HepG2 (cell line): ENCODE measurements at regions not wholly inside any gene's neighbourhood (a gene's known extent, or its start where the extent isn't known, plus 50 kb on each side); places are given as distances from the start of the nearest gene placed in this dataset.

Experiments
- KLF11 ChIP-seq: IDR thresholded peaks from 2 replicates; pipeline ENCODE4 v1.6.1; 2016; ENCODE audit warnings: missing compliant biosample characterization
- ZNF136 ChIP-seq: sonication (generic); formaldehyde crosslinking; IDR thresholded peaks from 2 replicates; pipeline ENCODE4 v1.8.1; 2022; ENCODE audit warnings: low read depth, mild to moderate bottlenecking, moderate library complexity, missing genetic modification reagents
- ZNF20 ChIP-seq: sonication (generic); formaldehyde crosslinking; IDR thresholded peaks from 2 replicates; pipeline ENCODE4 v1.4.0; 2020; ENCODE audit warnings: mild to moderate bottlenecking, moderate library complexity, missing genetic modification reagents
- TF ChIP-seq, protein P1 (sequence below): sonication (generic); formaldehyde crosslinking; conservative IDR thresholded peaks from 2 replicates; pipeline ENCODE4 v1.8.1; 2023; ENCODE audit warnings: missing genetic modification reagents
- TF ChIP-seq, protein P2 (sequence below): sonication (generic); formaldehyde crosslinking; IDR thresholded peaks from 2 replicates; pipeline ENCODE4 v1.5.0; 2020; ENCODE audit warnings: mild to moderate bottlenecking, missing genetic modification reagents, moderate library complexity
- TF ChIP-seq, protein P3 (sequence below): sonication (generic); formaldehyde crosslinking; IDR thresholded peaks from 2 replicates; pipeline ENCODE4 v1.4.0; 2020; ENCODE audit warnings: missing genetic modification reagents
- TF ChIP-seq, protein P4 (sequence below): sonication (generic); formaldehyde crosslinking; IDR thresholded peaks from 2 replicates; pipeline ENCODE4 v1.4.0; 2020; ENCODE audit warnings: low read depth, mild to moderate bottlenecking, missing genetic modification reagents

DNA sequence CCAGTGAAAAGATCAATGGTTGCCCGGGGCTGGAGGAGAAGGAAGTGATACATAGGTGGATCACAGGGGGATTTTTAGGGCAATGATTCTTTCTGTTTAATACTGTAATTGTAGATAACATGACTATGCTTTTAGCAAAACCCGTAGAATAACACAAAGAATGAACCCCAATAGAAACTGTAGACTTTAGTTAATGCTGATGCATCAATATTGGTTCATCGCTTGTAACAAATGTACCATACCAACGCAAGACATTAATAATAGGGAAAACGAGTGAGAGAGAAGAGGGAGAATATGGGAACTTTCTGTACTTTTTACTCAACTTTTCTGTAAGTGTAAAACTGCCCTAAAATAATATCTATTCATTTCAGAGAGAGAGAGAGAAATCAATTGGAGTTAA lies 383.3 kb upstream of the ATP11B start:
- TF ChIP-seq KLF11 (CRISPR knock-in tag), result no peak
- TF ChIP-seq, protein P1, sequence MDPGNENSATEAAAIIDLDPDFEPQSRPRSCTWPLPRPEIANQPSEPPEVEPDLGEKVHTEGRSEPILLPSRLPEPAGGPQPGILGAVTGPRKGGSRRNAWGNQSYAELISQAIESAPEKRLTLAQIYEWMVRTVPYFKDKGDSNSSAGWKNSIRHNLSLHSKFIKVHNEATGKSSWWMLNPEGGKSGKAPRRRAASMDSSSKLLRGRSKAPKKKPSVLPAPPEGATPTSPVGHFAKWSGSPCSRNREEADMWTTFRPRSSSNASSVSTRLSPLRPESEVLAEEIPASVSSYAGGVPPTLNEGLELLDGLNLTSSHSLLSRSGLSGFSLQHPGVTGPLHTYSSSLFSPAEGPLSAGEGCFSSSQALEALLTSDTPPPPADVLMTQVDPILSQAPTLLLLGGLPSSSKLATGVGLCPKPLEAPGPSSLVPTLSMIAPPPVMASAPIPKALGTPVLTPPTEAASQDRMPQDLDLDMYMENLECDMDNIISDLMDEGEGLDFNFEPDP (CRISPR knock-in tag), result no peak
- TF ChIP-seq, protein P2, sequence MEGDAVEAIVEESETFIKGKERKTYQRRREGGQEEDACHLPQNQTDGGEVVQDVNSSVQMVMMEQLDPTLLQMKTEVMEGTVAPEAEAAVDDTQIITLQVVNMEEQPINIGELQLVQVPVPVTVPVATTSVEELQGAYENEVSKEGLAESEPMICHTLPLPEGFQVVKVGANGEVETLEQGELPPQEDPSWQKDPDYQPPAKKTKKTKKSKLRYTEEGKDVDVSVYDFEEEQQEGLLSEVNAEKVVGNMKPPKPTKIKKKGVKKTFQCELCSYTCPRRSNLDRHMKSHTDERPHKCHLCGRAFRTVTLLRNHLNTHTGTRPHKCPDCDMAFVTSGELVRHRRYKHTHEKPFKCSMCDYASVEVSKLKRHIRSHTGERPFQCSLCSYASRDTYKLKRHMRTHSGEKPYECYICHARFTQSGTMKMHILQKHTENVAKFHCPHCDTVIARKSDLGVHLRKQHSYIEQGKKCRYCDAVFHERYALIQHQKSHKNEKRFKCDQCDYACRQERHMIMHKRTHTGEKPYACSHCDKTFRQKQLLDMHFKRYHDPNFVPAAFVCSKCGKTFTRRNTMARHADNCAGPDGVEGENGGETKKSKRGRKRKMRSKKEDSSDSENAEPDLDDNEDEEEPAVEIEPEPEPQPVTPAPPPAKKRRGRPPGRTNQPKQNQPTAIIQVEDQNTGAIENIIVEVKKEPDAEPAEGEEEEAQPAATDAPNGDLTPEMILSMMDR, result no peak
- TF ChIP-seq ZNF20 (CRISPR knock-in tag), result no peak
- no peak for TF ChIP-seq ZNF136 (CRISPR knock-in tag)
- TF ChIP-seq, protein P3, sequence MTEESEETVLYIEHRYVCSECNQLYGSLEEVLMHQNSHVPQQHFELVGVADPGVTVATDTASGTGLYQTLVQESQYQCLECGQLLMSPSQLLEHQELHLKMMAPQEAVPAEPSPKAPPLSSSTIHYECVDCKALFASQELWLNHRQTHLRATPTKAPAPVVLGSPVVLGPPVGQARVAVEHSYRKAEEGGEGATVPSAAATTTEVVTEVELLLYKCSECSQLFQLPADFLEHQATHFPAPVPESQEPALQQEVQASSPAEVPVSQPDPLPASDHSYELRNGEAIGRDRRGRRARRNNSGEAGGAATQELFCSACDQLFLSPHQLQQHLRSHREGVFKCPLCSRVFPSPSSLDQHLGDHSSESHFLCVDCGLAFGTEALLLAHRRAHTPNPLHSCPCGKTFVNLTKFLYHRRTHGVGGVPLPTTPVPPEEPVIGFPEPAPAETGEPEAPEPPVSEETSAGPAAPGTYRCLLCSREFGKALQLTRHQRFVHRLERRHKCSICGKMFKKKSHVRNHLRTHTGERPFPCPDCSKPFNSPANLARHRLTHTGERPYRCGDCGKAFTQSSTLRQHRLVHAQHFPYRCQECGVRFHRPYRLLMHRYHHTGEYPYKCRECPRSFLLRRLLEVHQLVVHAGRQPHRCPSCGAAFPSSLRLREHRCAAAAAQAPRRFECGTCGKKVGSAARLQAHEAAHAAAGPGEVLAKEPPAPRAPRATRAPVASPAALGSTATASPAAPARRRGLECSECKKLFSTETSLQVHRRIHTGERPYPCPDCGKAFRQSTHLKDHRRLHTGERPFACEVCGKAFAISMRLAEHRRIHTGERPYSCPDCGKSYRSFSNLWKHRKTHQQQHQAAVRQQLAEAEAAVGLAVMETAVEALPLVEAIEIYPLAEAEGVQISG (CRISPR knock-in tag), result no peak
- TF ChIP-seq, protein P4, sequence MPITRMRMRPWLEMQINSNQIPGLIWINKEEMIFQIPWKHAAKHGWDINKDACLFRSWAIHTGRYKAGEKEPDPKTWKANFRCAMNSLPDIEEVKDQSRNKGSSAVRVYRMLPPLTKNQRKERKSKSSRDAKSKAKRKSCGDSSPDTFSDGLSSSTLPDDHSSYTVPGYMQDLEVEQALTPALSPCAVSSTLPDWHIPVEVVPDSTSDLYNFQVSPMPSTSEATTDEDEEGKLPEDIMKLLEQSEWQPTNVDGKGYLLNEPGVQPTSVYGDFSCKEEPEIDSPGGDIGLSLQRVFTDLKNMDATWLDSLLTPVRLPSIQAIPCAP (CRISPR knock-in tag), result no peak
